BLaER1 (cell line): ENCODE measurements at regions not wholly inside any gene's neighbourhood (a gene's known extent, or its start where the extent isn't known, plus 50 kb on each side); places are given as distances from the start of the nearest gene placed in this dataset.

Experiments used
- H3K27ac ChIP-seq: shearing (Covaris generic); formaldehyde crosslinking; 2 replicates; pipeline ENCODE4 v1.8.1; 2022
- H3K27me3 ChIP-seq: shearing (Covaris generic); formaldehyde crosslinking; 2 replicates; pipeline ENCODE4 v1.8.1; 2022
- H3K36me3 ChIP-seq: shearing (Covaris generic); formaldehyde crosslinking; 2 replicates; pipeline ENCODE4 v1.8.1; 2022
- H3K4me1 ChIP-seq: shearing (Covaris generic); formaldehyde crosslinking; 2 replicates; pipeline ENCODE4 v1.8.1; 2022
- H3K4me2 ChIP-seq: shearing (Covaris generic); formaldehyde crosslinking; 2 replicates; pipeline ENCODE4 v1.8.1; 2022
- H3K4me3 ChIP-seq: shearing (Covaris generic); formaldehyde crosslinking; 2 replicates; pipeline ENCODE4 v1.8.1; 2022
- H3K9ac ChIP-seq: shearing (Covaris generic); formaldehyde crosslinking; 2 replicates; pipeline ENCODE4 v1.8.1; 2022
- H3K9me3 ChIP-seq: shearing (Covaris generic); formaldehyde crosslinking; 2 replicates; pipeline ENCODE4 v1.8.1; 2022
- H4K20me1 ChIP-seq: shearing (Covaris generic); formaldehyde crosslinking; 2 replicates; pipeline ENCODE4 v1.8.1; 2022
- Cebpa-rat ChIP-seq: shearing (Covaris generic); IDR thresholded peaks from 2 replicates; pipeline ENCODE4 v1.8.1; 2022

GRCh38 chr21:17989780-17990179 lies 170.6 kb upstream of the C21orf91 start:
- no peaks in the 10 kb centered on the region for H3K36me3 ChIP-seq
- no peak overlapping the region for H3K4me2 ChIP-seq
- no peak overlapping the region for H3K9ac ChIP-seq

DNA sequence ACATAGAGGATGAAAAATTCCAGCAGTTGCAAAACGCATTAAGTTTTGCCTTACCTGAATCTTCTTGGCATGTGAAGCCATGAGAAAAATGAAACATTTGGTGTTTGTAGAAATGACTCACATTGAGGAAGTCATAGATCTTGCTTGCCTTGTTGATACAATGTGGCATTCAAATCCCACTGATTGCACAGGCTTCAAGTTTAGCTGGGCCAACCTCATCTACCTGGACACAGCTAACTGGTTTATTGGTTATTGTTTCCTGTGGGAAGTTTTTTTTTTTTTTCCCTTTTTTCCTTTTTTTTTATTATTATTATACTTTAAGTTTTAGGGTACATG lies 168.9 kb upstream of the C21orf91 start:
- Histone ChIP-seq H3K9ac (no peak overlapping the region), H3K27me3 (no peaks in the 10 kb centered on the region), H3K4me2 (no peak overlapping the region), H3K27ac (no peak overlapping the region), H3K4me1 (no peaks in the 10 kb centered on the region), H4K20me1 (no peaks in the 10 kb centered on the region), H3K4me3 (no peak overlapping the region), H3K9me3 (peaks cover 5% of the 10 kb centered on the region; the same call in 1 of the 2 replicates), H3K36me3 (no peaks in the 10 kb centered on the region)
- TF ChIP-seq Cebpa-rat: no peak

More at GRCh38 chr21:17989780-17990179, 170.6 kb upstream of the C21orf91 start:
- no peak for TF ChIP-seq Cebpa-rat
- Histone ChIP-seq H3K4me1 (no peaks in the 10 kb centered on the region), H3K9me3 (peaks cover 5% of the 10 kb centered on the region; the same call in 1 of the 2 replicates), H3K27ac (no peak overlapping the region), H4K20me1 (no peaks in the 10 kb centered on the region), H3K4me3 (no peak overlapping the region), H3K27me3 (no peaks in the 10 kb centered on the region)

GRCh38 chr21:17987382-17988101 lies 168.4 kb upstream of the C21orf91 start:
- no peaks in the 10 kb centered on the region for H3K4me1 ChIP-seq
- TF ChIP-seq Cebpa-rat: no peak

GRCh38 chr21:17981060-17981740 lies 162.0 kb upstream of the C21orf91 start:
- H3K27me3 ChIP-seq: no peaks in the 10 kb centered on the region
- H3K4me3 ChIP-seq: no peak overlapping the region
- no peaks in the 10 kb centered on the region for H3K36me3 ChIP-seq
- no peaks in the 10 kb centered on the region for H3K9me3 ChIP-seq
- H3K27ac ChIP-seq: no peak overlapping the region
- TF ChIP-seq Cebpa-rat: no peak
- no peak overlapping the region for H3K9ac ChIP-seq
- no peaks in the 10 kb centered on the region for H3K4me1 ChIP-seq
- no peak overlapping the region for H3K4me2 ChIP-seq
- H4K20me1 ChIP-seq: no peaks in the 10 kb centered on the region

More at GRCh38 chr21:17987382-17988101, 168.4 kb upstream of the C21orf91 start:
- Histone ChIP-seq H3K4me2 (no peak overlapping the region), H3K27ac (no peak overlapping the region), H3K9me3 (peaks cover 5% of the 10 kb centered on the region; the same call in 1 of the 2 replicates), H3K4me3 (no peak overlapping the region), H4K20me1 (no peaks in the 10 kb centered on the region), H3K36me3 (no peaks in the 10 kb centered on the region), H3K27me3 (no peaks in the 10 kb centered on the region), H3K9ac (no peak overlapping the region)

DNA sequence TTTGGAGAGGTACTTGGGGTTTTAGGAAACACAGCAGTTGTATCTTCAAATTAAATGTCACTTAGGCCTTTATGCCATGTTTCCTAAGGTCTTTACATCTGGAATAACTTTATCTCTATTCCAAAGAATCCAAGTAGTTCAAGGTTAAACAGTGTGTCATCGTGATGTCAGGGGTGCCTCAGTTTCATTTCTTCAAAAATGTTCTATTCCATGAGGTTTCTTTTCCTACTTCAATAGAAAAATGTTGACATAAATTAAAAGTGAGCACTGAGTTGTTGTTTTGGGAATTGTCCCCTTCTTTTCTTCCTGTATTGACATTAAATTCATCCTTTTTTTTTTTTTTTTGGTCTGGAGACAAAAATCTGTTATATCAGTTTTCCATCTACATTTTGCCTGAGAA lies 160.6 kb upstream of the C21orf91 start:
- H3K9me3 ChIP-seq: no peaks in the 10 kb centered on the region
- no peaks in the 10 kb centered on the region for H3K4me1 ChIP-seq
- H3K4me3 ChIP-seq: no peak overlapping the region
- no peaks in the 10 kb centered on the region for H3K36me3 ChIP-seq
- H3K27ac ChIP-seq: no peak overlapping the region
- no peak overlapping the region for H3K4me2 ChIP-seq
- no peak overlapping the region for H3K9ac ChIP-seq
- TF ChIP-seq Cebpa-rat: no peak
- no peaks in the 10 kb centered on the region for H4K20me1 ChIP-seq
- H3K27me3 ChIP-seq: no peaks in the 10 kb centered on the region

DNA sequence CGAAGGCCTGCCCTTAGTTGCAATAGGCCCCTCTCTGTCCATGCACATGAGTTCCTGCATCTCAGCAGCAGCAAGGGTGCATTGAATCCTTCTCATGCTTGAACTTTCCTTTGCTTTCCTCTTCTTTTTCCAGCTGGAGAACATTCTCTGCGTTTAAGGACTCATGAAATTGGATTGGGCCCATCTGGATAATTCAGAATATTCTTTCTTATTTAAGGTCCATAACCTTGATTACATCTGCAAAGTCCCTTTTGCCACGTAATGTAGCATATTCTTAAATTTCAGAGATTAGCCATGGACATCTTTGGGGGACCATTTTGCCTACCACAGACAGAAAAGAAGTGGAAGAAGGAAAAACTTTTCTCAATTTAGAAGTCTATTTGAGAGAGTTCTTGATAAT lies 159.7 kb upstream of the C21orf91 start:
- Histone ChIP-seq H3K4me3 (no peak overlapping the region), H4K20me1 (no peaks in the 10 kb centered on the region), H3K9me3 (no peaks in the 10 kb centered on the region), H3K27ac (no peak overlapping the region), H3K27me3 (no peaks in the 10 kb centered on the region), H3K4me1 (no peaks in the 10 kb centered on the region), H3K4me2 (no peak overlapping the region), H3K9ac (no peak overlapping the region), H3K36me3 (no peaks in the 10 kb centered on the region)
- TF ChIP-seq Cebpa-rat: no peak

DNA sequence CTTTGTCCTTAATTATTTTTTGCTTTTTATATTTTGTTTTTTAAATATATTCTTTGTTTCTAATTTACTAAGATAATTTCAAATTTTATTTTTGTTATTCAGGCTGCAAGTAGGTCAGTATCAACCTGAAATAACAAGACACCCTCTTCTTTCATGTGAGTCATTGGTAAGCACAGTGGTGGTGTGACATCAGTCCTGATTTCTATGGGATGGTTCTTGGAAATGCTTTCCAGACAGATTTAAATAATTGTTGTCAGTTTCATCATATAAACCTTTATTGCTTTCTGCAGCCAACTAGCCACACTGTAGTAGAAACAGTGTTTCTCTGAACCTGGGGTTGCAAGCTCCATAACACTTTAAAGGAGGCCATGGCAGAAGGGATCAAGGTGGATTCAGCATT lies 157.5 kb upstream of the C21orf91 start:
- no peak overlapping the region for H3K27ac ChIP-seq
- TF ChIP-seq Cebpa-rat: no peak
- no peaks in the 10 kb centered on the region for H3K9me3 ChIP-seq
- H4K20me1 ChIP-seq: no peaks in the 10 kb centered on the region
- H3K27me3 ChIP-seq: no peaks in the 10 kb centered on the region
- H3K4me3 ChIP-seq: no peak overlapping the region
- no peaks in the 10 kb centered on the region for H3K36me3 ChIP-seq
- no peak overlapping the region for H3K9ac ChIP-seq
- no peaks in the 10 kb centered on the region for H3K4me1 ChIP-seq
- no peak overlapping the region for H3K4me2 ChIP-seq

GRCh38 chr21:17976139-17976538 lies 157.0 kb upstream of the C21orf91 start:
- Histone ChIP-seq H3K27me3 (no peaks in the 10 kb centered on the region), H3K4me3 (no peak overlapping the region), H3K9me3 (no peaks in the 10 kb centered on the region), H3K36me3 (no peaks in the 10 kb centered on the region), H3K4me1 (no peaks in the 10 kb centered on the region), H3K4me2 (no peak overlapping the region), H3K9ac (no peak overlapping the region), H4K20me1 (no peaks in the 10 kb centered on the region), H3K27ac (no peak overlapping the region)
- no peak for TF ChIP-seq Cebpa-rat

DNA sequence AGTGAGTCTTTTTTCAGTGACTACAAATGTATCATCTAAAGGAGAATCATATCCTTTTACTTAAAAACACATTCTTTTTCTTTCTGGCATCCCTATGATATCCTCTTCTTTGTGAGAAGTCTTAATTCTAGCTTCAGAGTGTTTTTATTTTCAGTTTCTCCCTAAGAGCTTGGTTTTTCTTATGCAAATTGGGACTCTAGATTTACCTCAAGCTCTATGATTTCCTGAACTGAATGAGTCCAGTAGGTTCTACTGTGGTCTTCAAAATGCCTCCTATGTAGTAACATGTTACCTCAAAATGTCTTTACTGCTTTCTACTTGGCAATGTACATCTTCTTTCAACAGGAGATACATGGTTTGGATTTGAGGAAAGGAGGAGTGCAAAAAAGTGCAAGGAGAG lies 148.2 kb upstream of the C21orf91 start:
- no peak overlapping the region for H3K4me2 ChIP-seq
- no peaks in the 10 kb centered on the region for H3K4me1 ChIP-seq
- H4K20me1 ChIP-seq: no peaks in the 10 kb centered on the region
- TF ChIP-seq Cebpa-rat: no peak
- H3K27me3 ChIP-seq: no peaks in the 10 kb centered on the region
- H3K27ac ChIP-seq: no peak overlapping the region
- no peaks in the 10 kb centered on the region for H3K9me3 ChIP-seq
- H3K9ac ChIP-seq: no peak overlapping the region
- H3K36me3 ChIP-seq: no peaks in the 10 kb centered on the region
- no peak overlapping the region for H3K4me3 ChIP-seq

DNA sequence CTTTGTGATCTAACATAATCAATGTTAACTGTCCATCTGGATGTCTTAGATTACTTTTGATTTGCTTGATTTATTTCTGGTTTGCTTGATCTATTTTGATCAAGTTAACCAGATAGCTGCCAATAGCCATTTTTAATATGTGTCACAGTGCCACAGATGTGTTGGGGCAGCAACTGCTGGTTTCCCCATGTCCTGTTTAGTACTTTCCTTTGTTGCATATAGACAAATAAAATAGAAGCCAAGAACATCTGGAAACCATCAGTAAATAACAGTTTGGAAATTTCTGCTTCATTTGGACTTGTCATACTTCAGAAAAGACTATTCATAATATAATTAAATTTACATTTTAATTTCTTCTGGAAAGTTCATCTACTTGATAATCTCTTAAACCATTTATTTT lies 145.6 kb upstream of the C21orf91 start:
- no peak for TF ChIP-seq Cebpa-rat
- H4K20me1 ChIP-seq: no peaks in the 10 kb centered on the region
- H3K4me2 ChIP-seq: no peak overlapping the region
- H3K36me3 ChIP-seq: no peaks in the 10 kb centered on the region
- no peak overlapping the region for H3K9ac ChIP-seq
- H3K27ac ChIP-seq: no peak overlapping the region
- no peaks in the 10 kb centered on the region for H3K9me3 ChIP-seq
- H3K4me1 ChIP-seq: no peaks in the 10 kb centered on the region
- H3K27me3 ChIP-seq: no peaks in the 10 kb centered on the region
- no peak overlapping the region for H3K4me3 ChIP-seq
